GM12878 (cell line): ENCODE measurements at regions not wholly inside any gene's neighbourhood (a gene's known extent, or its start where the extent isn't known, plus 50 kb on each side); places are given as distances from the start of the nearest gene placed in this dataset.

Experiments
- ATAC-seq: fragments of 200-7000 bp; cut with Tn5 transposase; 3 replicates; pipeline ENCODE4 v1.9.1; 2020; ENCODE audit warnings: mild to moderate bottlenecking, moderate library complexity
- BruUV-seq: library from RNA; stranded (reverse); fragments of 400-500 nt; replicated peaks from 2 replicates; lab custom pipeline; 2021; lab: Mats Ljungman, UMichigan
- CTCF ChIA-PET: fragments of 300-600 bp; sonication (Branson Sonifier 250); formaldehyde crosslinking; extraction: SDS; loops from one replicate; lab custom pipeline; 2021; ENCODE audit warnings: inconsistent platforms; lab: Yijun Ruan, JAX
- POLR2A ChIA-PET: fragments of 350-600 bp; formaldehyde crosslinking; extraction: SDS; loops from one replicate; lab custom pipeline; 2021; ENCODE audit warnings: inconsistent platforms; lab: Charles Lee
- RAD21 ChIA-PET: fragments of 300-600 bp; sonication (Branson Sonifier 250); formaldehyde crosslinking; loops from one replicate; lab custom pipeline; 2023; ENCODE audit warnings: antibody characterized with exemption; ENCODE audit not compliant: unreplicated experiment; lab: Charles Lee
- SMC1A ChIA-PET: fragments of 300-600 bp; sonication (Branson Sonifier 250); formaldehyde crosslinking; loops from one replicate; lab custom pipeline; 2023; ENCODE audit not compliant: unreplicated experiment, uncharacterized antibody; lab: Charles Lee
- DNase-seq: peaks from one replicate; pipeline ENCODE4 v3.0.0-alpha.2; 2011; ENCODE audit warnings: low read depth, low spot score
- FAIRE-seq: peaks from 3 replicates; lab custom pipeline; 2011; peaks lifted over from hg19 to GRCh38; lab: Jason Lieb, UNC
- H2AFZ ChIP-seq: 2 replicates; pipeline ENCODE4 v1.6.0; 2011; ENCODE audit warnings: low read depth, low read length, control low read depth; ENCODE audit not compliant: control insufficient read depth
- H3K27ac ChIP-seq: 2 replicates; pipeline ENCODE4 v1.5.1; 2011; ENCODE audit warnings: control low read depth; ENCODE audit not compliant: control insufficient read depth, insufficient read depth
- H3K27me3 ChIP-seq, 2 experiments: replicated peaks in 1 of 2; 2 replicates each; pipeline versions ENCODE4 v1.6.0 to v1.6.1; 2011; ENCODE audit warnings: low read length in 1 of 2; ENCODE audit not compliant: control insufficient read depth in 2 of 2, insufficient read depth in 2 of 2
- H3K36me3 ChIP-seq, 2 experiments: 2 replicates each; pipeline ENCODE4 v1.5.1; 2011; ENCODE audit warnings: low read length in 1 of 2; ENCODE audit not compliant: control insufficient read depth in 2 of 2, insufficient read depth in 2 of 2
- H3K4me1 ChIP-seq: 2 replicates; pipeline ENCODE4 v1.6.1; 2011; ENCODE audit warnings: mild to moderate bottlenecking, low read length, moderate library complexity, mixed read lengths; ENCODE audit not compliant: control insufficient read depth, insufficient read depth
- H3K4me2 ChIP-seq: 2 replicates; pipeline ENCODE4 v1.6.0; 2011; ENCODE audit warnings: control low read depth; ENCODE audit not compliant: control insufficient read depth, insufficient read depth
- H3K4me3 ChIP-seq: fragments of 200-600 bp; sonication (generic); 2 replicates; pipeline ENCODE4 v1.5.1; 2016
- H3K79me2 ChIP-seq: 2 replicates; pipeline ENCODE4 v1.6.0; 2011; ENCODE audit warnings: low read length; ENCODE audit not compliant: control insufficient read depth, insufficient read depth
- H3K9ac ChIP-seq: 2 replicates; pipeline ENCODE4 v1.8.0; 2011; ENCODE audit warnings: low read length, control low read depth, mixed read lengths; ENCODE audit not compliant: control insufficient read depth, insufficient read depth
- H3K9me3 ChIP-seq: replicated peaks from 3 replicates; pipeline ENCODE4 v1.5.1; 2011; ENCODE audit warnings: mild to moderate bottlenecking, low read length; ENCODE audit not compliant: control insufficient read depth, insufficient read depth
- H4K20me1 ChIP-seq: 2 replicates; pipeline ENCODE4 v1.6.0; 2011; ENCODE audit not compliant: control insufficient read depth, insufficient read depth
- ATF3 ChIP-seq: IDR thresholded peaks from 2 replicates; pipeline ENCODE4 v1.6.1; 2011; ENCODE audit warnings: low read depth, mild to moderate bottlenecking, low read length, moderate library complexity, borderline replicate concordance; ENCODE audit errors: extremely low read depth
- BCL3 ChIP-seq: IDR thresholded peaks from 2 replicates; pipeline ENCODE4 v1.6.1; 2011; ENCODE audit warnings: borderline replicate concordance, low read depth, mild to moderate bottlenecking, moderate library complexity, low read length; ENCODE audit not compliant: insufficient read depth, poor library complexity, severe bottlenecking
- CBX5 ChIP-seq: sonication (generic); IDR thresholded peaks from 2 replicates; pipeline ENCODE4 v1.6.1; 2016; ENCODE audit warnings: low read depth, moderate library complexity, mild to moderate bottlenecking, inconsistent platforms
- CHD2 ChIP-seq: IDR thresholded peaks from 2 replicates; pipeline ENCODE4 v1.6.1; 2011; ENCODE audit warnings: low read depth, low read length, improper control_type of control experiment, borderline replicate concordance
- CREB1 ChIP-seq: IDR thresholded peaks from 2 replicates; pipeline ENCODE4 v1.6.1; 2012; ENCODE audit warnings: low read depth, mild to moderate bottlenecking, inconsistent platforms
- ETV6 ChIP-seq, 2 experiments: fragments of 450-650 bp in 1 of 2; IDR thresholded peaks in 1 of 2; conservative IDR thresholded peaks in 1 of 2; 2 replicates each; pipeline ENCODE4 v1.6.1; 2014; ENCODE audit warnings: antibody characterized with exemption in 1 of 2, borderline replicate concordance in 1 of 2, low read depth in 1 of 2, mild to moderate bottlenecking in 1 of 2, moderate library complexity in 1 of 2
- GATAD2B ChIP-seq: fragments of 450-650 bp; conservative IDR thresholded peaks from 2 replicates; pipeline ENCODE4 v1.6.1; 2017; ENCODE audit warnings: low read depth, mild to moderate bottlenecking, moderate library complexity
- MEF2A ChIP-seq: IDR thresholded peaks from 2 replicates; pipeline ENCODE4 v1.6.1; 2011; ENCODE audit warnings: low read depth, mild to moderate bottlenecking, low read length, moderate library complexity; ENCODE audit not compliant: insufficient read depth
- MEF2B ChIP-seq: fragments of 450-650 bp; IDR thresholded peaks from 2 replicates; pipeline ENCODE4 v1.6.1; 2018; ENCODE audit warnings: mild to moderate bottlenecking, moderate library complexity; ENCODE audit not compliant: partially characterized antibody, poor library complexity, severe bottlenecking
- RELA ChIP-seq: fragments of 450-650 bp; IDR thresholded peaks from 2 replicates; pipeline ENCODE4 v1.8.0; 2014; ENCODE audit warnings: borderline replicate concordance; ENCODE audit not compliant: partially characterized antibody
- RFX5 ChIP-seq: IDR thresholded peaks from 2 replicates; pipeline ENCODE4 v1.6.1; 2011; ENCODE audit warnings: low read depth, low read length, improper control_type of control experiment
- SIN3A ChIP-seq: IDR thresholded peaks from 2 replicates; pipeline ENCODE4 v1.6.1; 2012; ENCODE audit warnings: low read depth, low read length, improper control_type of control experiment
- SREBF1 ChIP-seq: IDR thresholded peaks from 2 replicates; pipeline ENCODE4 v1.6.1; 2012; ENCODE audit warnings: mild to moderate bottlenecking, low read length
- TCF3 ChIP-seq: IDR thresholded peaks from 2 replicates; pipeline ENCODE4 v1.6.1; 2012; ENCODE audit warnings: low read depth, mild to moderate bottlenecking, low read length, borderline replicate concordance; ENCODE audit not compliant: insufficient read depth
- ZNF622 ChIP-seq: fragments of 450-650 bp; IDR thresholded peaks from 2 replicates; pipeline ENCODE4 v1.6.1; 2017; ENCODE audit warnings: mild to moderate bottlenecking, inconsistent platforms
- ZNF687 ChIP-seq: fragments of 450-650 bp; IDR thresholded peaks from 2 replicates; pipeline ENCODE4 v1.6.1; 2017; ENCODE audit warnings: mild to moderate bottlenecking, moderate library complexity
- WGBS: methylation state at CpG from one replicate; pipeline ENCODE4 v1.1.6; 2016; ENCODE audit warnings: low lambda C conversion rate; ENCODE audit not compliant: insufficient replicate concordance, insufficient coverage; ENCODE audit errors: missing lambda C conversion rate; 5-methylcytosine and 5-hydroxymethylcytosine counted together
- in situ Hi-C: fragments of 300-500 bp; cut with MboI; formaldehyde crosslinking; loops from 9 replicates; pipeline ENCODE4 v1.14.3; 2018; ENCODE audit warnings: mixed read lengths
- intact Hi-C: fragments of 100-400 bp; cut with micrococcal nuclease; formaldehyde crosslinking; loops from one replicate; pipeline ENCODE4 v1.14.2; 2022; ENCODE audit not compliant: unreplicated experiment

- H3K4me1 ChIP-seq: peaks cover 20% of the 10 kb centered on the region
- H3K27me3 ChIP-seq: no peaks in the 10 kb centered on the region
- no TSS peak for BruUV-seq
- in situ Hi-C loops: no loop called here
- H3K27ac ChIP-seq: no peak overlapping the region
- no peak overlapping the region for H3K4me2 ChIP-seq
- no peaks in the 10 kb centered on the region for H3K9me3 ChIP-seq
- H2AFZ ChIP-seq: no peak overlapping the region
- POLR2A ChIA-PET: no interaction called here
- H3K79me2 ChIP-seq: no peaks in the 10 kb centered on the region
- DNase-seq (no peak), ATAC-seq (no peak), FAIRE-seq (no peak)
- WGBS: 83% methylated on average over 4 of the region's 4 CpGs
- no peaks in the 10 kb centered on the region for H3K36me3 ChIP-seq
- no peak overlapping the region for H3K4me3 ChIP-seq
- CTCF ChIA-PET: interaction anchor here (1.4 kb wide), 1 partner anchor 215 kb away, joined by 3 read pairs; no protein-coding TSS in a partner anchor
- SMC1A ChIA-PET: interaction anchor here (0.6 to 2.3 kb wide), 3 partner anchors 8 to 175 kb away, joined by 3 to 11 read pairs (median 9); no protein-coding TSS in a partner anchor
- intact Hi-C loops: no loop called here
- TF ChIP-seq ATF3 (no peak), BCL3 (no peak), CBX5 (no peak), SIN3A (no peak), RFX5 (no peak), ZNF622 (no peak), TCF3 (no peak), GATAD2B (no peak), SREBF1 (no peak), ETV6 (conservative IDR thresholded peaks at IDR 0.05 in 1 of 2, IDR thresholded peaks at IDR 0.05 in 1 of 2; ENCODE audit: borderline replicate concordance in 1 of 2, low read depth in 1 of 2) (no peak), ZNF687 (no peak), CHD2 (no peak), CREB1 (no peak), RELA (no peak), MEF2A (no peak), MEF2B (no peak)
- no peak overlapping the region for H3K9ac ChIP-seq
- H4K20me1 ChIP-seq: no peaks in the 10 kb centered on the region
- RAD21 ChIA-PET: no interaction called here
Measured at GRCh38 chr3:43176666-43177065, 70.8 kb upstream of the POMGNT2 start.
